ENCODE measurements at regions not wholly inside any gene's neighbourhood (a gene's known extent, or its start where the extent isn't known, plus 50 kb on each side); places are given as distances from the start of the nearest gene placed in this dataset.
"Not testable (repeated sequence)": the region's sequence is repeated elsewhere in the genome, so short reads cannot be mapped to it uniquely, and the experiment has no call there.

DNA sequence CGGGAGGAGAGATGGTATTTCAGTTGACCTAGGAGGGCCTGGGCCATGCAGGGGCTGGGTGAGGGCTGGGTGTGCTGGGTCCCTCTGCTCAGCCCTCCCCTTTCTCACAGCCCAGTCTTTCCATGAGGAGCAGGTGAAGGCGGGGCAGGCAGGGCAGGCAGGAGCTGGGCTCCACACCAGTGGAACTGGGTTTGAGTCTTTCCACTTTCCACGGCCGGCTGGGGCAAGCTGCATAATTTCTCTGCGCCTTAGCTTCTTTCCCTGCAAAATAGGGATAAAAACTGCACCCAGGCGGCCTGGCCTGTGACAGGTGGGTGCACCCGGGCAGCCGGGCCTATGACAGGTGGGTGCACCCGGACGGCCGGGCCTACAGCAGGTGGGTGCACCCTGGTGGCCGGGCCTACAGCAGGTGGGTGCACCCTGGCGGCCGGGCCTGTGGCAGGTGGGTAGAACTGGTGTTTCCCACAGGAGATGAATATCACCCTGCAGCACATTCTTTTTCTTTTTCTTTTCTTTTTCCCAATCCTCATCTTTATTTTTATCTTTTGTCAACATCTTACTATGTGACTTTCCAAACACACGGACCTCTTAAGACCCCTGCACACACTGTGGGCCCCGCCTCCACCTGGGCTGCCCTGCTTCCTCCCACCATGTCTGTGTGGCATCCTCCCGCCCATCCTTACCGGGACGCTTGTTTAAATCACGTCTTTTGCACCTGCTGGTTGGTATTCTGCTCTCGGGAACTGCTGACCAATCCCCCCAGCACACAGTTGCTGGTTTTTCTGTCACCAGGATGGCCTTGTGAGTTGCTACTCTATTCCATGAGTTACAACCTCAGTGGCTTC is 111.3 kb downstream of the NPIPB11 start:
- not testable (repeated sequence) for DNase-seq (ENCODE audit: low read depth)

DNA sequence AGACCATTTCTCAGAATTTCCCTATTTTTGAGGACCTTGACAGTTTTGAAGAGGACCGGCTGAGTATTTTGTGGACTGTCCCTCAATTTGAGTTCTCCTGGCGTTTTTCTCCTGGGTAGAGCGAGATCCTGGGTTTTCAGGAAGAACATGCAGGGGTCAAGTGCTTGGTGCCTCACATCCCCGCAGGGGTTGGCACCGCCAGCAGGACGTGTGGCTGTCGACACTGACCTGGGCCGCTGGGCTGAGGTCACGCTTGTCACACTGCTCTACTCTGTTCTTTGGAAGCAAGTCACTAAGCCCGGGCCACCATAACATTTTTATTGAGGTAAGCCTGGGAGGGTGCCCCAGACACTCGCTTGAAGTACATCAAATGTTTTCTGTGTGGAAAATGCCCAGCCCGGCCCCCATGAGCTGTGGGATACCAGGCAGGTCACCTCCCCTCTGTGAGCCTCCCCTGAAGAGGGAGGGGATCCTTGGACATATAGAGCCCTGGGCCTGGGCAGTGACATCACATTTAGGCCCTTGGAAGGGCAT is 112.0 kb downstream of the NPIPB11 start:
- DNase-seq (ENCODE audit: low read depth): not testable (repeated sequence)

DNA sequence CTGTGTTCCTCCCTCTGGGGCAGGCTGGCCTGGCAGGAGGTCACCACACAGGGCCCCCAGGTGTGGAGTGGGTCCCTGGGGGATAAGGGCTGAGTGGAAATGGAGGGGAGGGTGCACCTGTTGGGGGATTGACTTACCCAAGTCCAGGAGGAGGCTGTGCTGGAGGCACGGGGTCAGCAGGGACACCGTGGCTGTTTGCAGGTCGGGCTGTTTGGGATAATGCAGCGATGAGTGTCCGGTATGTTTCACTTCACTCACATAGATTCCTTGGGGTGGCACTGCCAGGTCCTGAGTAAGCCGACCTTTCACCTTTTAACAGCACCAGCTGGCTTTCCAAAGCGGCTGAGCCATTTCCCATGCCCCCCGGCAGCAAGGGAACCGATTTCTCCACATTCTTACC is 113.0 kb downstream of the NPIPB11 start:
- DNase-seq (ENCODE audit: low read depth): not testable (repeated sequence)

DNA sequence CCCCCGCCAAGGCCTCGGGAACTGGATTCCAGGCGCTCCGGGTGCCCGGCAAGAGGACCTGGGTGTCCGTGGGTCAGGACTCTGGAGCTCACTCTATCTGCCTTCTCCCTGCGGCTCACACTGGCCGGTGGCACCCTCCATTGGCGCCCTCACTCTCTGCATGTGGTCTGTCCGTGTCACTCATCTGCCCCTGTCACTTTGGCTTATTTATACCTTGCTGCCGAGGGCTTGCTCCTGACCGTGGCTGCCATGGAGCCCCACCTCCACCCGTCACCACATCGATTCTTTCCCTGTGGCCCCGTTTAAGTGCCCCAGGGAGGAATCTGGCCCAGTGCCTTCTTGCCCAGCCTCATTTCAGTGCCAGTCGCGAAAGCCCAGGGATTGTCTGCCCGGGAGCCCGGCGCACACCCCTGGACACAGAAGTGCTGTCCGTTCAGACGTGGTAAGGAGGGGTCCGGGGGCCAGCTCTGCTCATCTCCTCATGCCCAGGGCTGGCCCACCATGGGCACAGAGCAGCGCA is 113.5 kb downstream of the NPIPB11 start:
- not testable (repeated sequence) for DNase-seq (ENCODE audit: low read depth)

DNA sequence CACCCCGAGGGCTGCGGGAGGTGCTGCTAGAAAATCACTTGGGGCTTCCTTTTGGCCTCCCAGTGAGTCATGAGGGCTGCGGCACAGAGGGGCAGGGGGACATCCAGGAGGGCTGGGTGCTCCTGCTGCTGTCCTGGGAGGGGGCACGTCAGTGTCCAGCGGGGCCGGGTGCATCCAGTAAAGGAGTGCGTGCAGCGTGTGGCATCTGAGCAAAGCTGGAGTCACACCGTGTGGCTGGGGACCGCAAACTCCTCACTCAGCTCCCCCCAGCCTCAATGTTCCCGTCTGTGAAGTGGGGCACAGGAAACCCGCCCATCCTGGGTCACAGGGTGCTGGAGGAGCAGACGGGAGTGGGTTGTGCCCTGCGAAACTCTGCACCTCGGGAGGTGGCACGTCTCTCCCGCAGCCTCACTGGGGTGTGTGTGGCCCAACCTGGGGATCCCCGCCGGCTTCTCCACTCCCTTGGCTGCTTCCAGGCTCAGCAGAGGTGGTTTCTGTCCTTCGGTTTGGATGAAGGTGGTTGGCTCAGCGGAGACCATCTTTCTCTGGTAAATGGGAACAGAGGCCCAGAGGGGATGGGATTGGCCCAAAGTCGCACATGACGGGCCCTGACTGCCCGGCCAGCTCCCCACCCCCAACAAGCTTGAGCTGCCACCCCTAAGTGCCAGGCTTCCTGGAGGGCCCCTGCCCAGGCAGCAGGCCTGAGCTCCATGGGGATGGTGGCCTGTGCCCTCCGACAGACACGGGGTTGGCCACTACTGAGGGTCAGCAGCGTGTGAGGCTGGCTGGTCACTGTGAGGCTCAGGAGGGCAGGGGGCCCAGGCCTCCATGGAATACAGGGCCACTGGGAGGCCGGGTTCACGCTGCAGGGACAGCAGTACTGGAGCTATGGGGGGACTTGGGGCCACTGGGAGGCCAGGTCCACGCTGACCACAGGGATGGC is 114.9 kb downstream of the NPIPB11 start:
- DNase-seq (ENCODE audit: low read depth): not testable (repeated sequence)

DNA sequence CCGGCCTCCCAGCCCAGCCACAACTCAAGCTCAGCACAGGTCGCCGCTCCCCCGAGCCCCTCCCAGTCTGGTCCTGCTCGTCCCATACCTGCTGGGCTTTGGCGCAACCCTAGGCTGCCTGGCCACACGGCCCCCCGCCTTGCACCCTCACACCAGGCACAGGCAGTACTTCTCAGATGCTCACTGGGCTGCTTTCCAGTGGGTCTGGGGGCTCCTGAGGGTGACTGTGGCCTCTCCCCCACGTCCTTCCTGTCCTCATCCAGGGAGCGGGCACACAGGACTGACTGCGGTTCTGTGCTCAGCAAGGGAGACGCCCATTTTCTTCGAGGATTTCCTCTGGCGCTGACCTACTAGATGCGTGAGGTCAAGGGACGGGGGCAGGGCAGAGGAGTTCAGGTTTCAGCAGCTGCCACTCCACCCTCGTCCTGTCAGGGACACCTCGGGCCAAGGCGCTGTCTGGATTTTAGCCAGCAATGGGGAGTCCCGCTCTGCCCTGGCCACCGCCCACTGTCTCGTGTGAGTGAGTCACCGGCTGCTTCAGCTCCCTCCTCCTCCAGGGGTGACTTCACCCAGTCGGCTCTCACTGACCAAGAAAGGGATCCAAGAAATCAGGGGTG is 115.8 kb downstream of the NPIPB11 start:
- DNase-seq (ENCODE audit: low read depth): peak; percentile 94

DNA sequence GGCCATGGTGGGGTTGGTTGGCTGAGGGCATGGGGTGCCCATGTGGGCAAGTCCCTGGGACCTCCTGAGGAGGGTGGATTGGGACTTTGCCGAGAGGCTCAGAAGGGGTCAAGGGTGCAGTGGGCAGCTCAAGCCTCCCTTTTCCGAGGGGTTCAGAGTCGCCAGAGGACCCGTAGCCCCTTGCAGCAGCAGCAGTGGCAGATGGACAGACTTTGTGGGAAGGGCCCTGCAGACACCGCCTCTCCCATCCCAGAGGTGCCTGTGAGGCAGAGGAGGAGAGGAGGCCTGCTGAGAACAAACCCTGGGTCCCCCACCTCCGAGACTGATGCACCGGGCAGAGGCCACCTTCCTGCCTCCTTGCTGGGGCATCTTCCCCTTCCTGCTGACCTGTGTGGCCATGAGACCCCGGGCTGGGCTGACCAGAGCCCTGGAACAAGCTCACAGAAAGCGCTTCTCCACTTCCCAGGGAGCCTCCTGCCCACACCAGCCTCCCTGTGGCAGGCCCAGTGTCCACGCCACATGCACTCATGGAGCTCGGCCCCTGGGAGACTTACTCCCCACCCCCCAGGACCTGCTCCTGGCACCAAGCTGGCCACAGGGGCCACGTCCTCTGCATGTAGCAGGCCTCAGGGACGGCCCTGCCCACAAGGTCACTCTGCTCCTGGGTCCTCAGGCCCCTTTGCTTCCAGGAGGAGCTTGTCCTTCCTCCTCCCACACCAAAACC is 116.8 kb downstream of the NPIPB11 start:
- DNase-seq (ENCODE audit: low read depth): not testable (repeated sequence)

DNA sequence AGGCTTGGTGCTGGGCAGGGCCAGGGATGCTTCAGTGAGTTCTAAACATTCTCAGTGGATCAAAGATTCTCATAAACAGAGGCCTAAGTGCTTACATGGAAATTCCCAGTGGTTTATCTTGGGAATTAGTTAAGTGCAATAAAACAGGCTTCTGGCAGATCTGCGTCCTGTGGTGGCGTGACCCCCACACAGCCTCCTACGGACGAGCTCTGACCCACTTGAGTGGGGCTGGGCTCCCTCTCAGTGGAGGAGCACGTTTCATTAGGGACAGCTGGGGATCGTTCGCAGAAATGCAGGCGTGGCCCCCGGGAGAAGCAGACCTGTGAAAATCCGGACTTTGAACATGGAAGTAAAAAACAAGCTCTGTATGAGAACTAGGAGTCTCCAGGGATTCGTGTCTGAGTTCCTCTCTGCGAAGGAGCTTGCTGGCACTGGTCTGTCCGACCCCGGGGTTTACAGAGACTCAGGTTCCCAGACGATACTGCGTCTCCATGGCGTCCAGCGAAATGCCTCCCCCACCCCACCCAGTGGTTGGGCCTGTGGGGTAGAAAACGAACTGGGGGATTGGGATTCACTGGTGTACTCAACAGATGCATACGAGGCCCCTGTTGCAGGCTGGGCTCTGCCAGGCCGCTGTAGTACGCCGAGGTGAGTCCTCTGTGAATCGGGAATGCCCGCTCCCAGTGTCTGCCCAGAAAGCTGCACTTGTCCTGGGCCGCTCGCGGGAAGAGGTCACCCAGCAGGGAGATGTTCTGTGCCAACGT is 117.6 kb downstream of the NPIPB11 start:
- peak; percentile 86 for DNase-seq (ENCODE audit: low read depth)

DNA sequence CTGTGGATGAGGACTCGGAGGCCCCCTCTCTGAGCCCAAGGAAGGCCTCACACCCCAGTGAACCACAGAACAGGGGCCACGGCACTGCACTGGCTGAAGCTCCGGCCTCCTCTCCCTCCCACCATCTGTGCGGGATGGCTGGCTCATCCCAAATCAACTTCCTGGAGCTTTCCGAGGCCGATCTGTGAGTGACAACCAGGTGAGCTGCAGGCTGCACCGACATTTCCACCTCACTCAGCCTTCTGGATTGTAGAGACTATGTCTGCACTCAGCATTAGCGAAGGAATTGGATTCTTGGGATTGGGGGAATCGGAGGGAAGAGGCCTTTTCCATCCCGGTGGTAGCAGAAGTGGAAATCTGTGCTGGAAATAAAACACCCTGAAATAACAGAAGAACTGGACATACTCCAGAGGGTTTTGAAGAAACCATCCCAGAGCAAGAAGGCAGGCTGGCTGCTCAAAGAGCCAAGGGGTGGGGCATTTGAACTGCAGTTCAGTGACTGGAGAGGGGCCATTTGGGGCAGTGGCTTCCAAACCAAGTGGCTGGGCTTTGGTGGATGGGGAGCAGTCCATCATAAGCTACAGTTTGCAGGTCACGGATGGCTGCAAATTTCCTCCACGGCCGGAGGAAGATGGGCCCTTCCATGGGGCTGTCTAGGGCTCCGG is 118.5 kb downstream of the NPIPB11 start:
- DNase-seq (ENCODE audit: low read depth): not testable (repeated sequence)

DNA sequence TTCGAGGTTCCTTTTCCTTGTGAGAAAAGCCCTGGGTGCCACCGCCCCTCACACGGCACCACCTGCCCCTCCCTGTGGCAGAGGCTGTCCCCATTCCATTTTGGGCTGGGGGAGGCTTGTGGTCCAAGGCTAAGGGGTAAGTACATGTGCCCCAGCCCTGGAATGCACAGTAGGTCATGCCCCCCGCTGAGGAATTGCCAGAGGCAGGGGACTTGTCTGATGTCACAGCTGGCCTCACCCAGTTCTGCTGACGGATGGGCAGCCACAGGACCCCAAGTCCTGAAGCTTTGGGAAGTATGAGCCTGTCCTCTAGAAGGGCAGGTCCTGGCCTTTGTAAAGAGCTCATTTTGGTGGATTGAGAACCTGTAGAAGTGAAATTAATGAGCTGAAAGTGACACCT is 119.3 kb downstream of the NPIPB11 start:
- DNase-seq (ENCODE audit: low read depth): not testable (repeated sequence)

DNA sequence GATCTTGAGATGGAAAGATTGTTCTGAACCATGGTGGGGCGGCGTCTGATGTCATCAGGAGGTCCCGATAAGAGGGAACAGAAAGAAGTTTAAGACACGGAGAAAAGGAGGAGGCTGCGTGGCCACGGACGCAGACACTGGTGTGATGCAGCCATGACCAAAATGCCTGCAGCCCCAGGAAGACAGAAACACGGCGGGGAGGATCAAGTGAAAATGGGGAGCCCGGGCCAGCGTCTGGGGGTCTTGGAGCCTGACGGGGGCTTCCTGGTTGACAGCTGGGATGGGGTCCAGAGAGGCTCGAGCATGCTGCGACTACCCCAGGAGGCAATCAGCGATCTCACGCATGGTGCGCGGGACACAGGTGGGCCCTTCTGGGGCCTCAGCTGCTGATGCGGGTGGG is 119.7 kb downstream of the NPIPB11 start:
- not testable (repeated sequence) for DNase-seq (ENCODE audit: low read depth)

DNA sequence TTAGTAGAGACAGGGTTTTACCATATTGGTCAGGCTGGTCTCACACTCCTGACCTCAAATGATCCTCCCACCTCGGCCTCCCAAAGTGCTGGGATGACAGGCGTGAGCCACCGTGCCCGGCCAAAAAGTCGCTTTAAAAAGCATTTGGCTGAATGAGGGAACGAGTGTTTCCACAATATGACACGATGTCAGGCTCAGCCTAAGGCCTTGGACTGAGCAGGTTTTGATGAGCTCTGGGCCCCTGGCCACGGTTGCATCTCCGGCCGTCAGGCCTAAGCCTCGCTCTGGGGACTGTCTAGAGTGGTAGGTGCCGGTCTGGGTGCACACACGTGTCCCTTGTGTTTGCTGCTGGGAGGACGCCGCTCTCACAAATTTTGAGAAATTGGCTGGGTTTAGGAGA is 120.3 kb downstream of the NPIPB11 start:
- not testable (repeated sequence) for DNase-seq (ENCODE audit: low read depth)

DNA sequence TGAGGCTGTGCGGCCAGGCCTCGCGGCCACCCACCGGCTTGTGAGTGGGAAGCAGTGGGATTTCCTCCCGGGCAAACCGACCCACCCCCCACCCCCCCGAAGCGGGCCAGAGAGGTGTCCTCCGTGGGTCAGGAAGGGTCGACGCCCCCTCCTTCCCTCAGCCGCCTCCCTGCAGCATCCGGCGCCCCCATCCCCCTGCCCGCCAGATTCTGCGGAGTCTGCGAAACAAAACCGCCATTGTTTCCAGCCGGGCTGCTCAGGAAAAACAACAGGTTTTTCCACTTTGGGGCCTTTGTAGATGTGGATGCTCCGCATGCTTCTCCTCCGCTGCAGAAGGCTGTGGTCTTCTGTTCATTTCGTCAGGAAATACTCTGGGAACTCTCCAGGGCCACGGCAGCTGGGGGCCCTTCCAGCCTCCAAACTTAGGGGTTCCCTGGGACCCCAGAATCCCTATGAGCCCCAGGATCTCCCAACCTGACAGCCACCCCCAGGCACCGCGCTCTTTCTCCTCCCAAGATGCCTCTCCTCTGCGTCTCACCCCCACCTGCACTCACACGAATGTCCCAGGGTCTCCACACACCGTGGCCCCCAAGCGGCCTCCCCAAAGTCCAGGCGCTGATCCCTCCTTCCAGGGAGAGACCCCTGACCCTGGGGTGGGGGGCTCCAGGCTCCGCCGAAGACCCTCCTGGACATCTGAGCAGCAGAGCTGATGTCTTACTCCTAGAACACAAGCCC is 121.2 kb downstream of the NPIPB11 start:
- DNase-seq (ENCODE audit: low read depth): not testable (repeated sequence)

DNA sequence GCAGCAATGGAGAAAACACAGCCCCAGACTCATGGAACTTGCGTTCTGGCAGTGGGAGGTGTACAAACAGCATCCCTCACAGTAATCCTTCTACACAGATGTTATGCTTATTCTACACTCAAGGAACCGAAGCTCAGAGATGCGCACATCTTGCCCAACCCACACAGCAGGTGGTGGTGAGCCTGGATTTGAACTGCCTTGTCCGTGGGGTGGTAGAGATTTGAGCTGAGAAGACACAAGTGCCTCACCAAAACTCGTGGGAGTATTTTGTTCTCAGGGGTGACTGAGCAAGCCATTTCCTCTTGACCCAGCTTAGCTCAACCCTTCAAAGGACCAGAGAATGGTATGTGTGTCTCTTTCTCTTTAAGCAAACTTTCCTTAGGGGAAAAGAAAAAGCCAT is 121.8 kb downstream of the NPIPB11 start:
- not testable (repeated sequence) for DNase-seq (ENCODE audit: low read depth)

DNA sequence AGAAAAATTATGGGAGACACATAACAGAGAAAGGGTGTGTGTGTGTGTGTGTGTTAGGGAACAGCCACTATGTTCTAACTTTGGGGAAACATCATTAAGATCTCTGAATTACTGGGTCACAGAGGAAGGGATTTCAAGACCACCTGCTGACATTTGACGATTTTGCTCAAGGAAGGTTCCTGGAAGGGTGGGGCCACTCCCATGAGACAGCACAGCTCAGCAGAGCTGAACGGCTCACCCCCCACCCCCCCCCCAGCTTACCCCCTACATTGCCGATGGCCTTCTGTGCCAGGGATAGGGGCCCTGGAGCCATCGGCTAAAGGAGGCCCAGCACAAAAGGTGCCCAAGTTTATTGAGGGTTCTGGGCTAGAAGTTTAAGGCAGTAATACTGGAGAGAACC is 122.4 kb downstream of the NPIPB11 start:
- not testable (repeated sequence) for DNase-seq (ENCODE audit: low read depth)

DNA sequence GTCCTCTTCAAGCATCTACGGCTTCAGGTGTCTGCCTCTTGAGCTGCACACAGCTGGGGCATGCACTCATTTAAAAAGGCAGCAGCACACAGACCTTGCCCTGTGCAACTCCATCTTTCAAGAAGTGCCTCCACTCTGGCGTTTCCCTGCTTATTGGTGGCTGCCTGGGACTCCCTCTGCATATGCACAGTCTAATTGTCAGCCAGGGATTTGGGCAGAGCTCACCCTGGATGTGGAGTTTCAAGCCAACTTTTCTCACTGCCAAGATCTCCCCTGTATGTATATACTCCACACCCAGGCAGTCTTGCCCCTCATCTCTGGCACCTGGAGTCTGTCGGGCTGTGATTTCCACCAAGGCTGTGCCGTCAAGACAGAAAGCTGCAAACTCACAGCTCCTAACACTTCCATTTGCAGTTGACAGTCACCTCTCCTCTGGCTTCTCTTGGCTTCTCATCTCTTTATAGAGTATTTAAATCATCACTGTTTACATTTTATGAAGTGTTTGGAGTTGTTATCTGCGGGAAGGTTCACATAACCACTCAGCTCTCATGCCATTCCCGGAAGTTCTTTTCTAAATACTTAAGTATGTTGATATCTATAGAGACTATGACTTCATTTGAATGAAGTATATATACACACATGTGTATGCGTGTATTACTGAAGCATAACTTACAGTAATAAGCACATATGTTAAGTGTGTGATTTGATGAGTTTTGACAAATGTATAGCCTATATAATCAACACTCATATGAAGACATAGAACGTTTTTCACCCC is 128.2 kb downstream of the NPIPB11 start:
- not testable (repeated sequence) for DNase-seq (ENCODE audit: low read depth)

DNA sequence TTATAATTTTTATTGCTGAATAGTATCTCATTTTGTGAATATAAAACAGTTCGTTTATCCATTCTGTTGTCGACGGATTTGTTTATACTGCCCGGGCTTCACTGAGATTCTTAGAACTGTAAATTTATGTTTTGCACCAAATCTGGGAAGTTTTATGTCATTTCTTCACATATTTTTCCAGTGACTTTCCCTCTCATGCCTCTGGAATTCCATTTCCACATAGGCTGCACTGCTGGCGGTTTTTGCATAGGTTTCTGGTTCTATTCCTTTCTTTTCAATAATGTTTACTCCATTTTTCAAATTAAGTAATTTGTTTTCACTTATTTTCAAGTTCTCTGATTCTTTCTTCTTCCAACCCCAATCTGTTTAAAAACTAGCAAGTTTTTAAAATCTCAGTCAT is 130.1 kb downstream of the NPIPB11 start:
- not testable (repeated sequence) for DNase-seq (ENCODE audit: low read depth)
